ENCODE measurements at regions not wholly inside any gene's neighbourhood (a gene's known extent, or its start where the extent isn't known, plus 50 kb on each side); places are given as distances from the start of the nearest gene placed in this dataset.

DNA sequence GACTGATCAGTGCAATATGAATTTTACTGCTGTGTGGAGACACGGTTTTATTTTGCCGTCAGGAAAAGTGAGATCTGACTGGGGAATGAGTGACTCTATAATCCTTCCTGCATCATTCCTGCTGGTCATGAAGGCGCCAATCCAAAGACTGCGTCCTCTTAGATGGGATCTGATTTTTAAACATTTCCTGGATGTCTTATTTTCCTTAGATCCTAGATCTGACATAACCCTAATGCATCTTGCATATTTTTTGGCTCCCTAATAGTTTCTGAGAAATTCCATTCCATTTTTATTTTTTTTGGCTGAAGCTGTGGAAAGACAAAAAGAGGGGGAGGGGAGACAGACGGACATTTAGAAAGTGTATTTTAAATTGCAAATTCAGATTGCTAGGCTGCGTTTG lies 454.9 kb upstream of the FAT1 start:
- H3K4me1 Mint-ChIP-seq (ENCODE audit: low read depth), result peaks cover 31% of the 10 kb centered on the region
- H3K9me3 Mint-ChIP-seq, result no peaks in the 10 kb centered on the region
- TF ChIP-seq, protein P1, sequence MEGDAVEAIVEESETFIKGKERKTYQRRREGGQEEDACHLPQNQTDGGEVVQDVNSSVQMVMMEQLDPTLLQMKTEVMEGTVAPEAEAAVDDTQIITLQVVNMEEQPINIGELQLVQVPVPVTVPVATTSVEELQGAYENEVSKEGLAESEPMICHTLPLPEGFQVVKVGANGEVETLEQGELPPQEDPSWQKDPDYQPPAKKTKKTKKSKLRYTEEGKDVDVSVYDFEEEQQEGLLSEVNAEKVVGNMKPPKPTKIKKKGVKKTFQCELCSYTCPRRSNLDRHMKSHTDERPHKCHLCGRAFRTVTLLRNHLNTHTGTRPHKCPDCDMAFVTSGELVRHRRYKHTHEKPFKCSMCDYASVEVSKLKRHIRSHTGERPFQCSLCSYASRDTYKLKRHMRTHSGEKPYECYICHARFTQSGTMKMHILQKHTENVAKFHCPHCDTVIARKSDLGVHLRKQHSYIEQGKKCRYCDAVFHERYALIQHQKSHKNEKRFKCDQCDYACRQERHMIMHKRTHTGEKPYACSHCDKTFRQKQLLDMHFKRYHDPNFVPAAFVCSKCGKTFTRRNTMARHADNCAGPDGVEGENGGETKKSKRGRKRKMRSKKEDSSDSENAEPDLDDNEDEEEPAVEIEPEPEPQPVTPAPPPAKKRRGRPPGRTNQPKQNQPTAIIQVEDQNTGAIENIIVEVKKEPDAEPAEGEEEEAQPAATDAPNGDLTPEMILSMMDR (IDR thresholded peaks at IDR 0.05), result no peak
- no peaks in the 10 kb centered on the region; the same call in 1 of the 2 replicates for H3K27me3 Mint-ChIP-seq (ENCODE audit: insufficient read depth)
- H3K27ac Mint-ChIP-seq, result no peak overlapping the region
- no peak for DNase-seq
- no peaks in the 10 kb centered on the region; the same call in 1 of the 2 replicates for H3K36me3 Mint-ChIP-seq (ENCODE audit: low read depth)
- H3K4me3 Mint-ChIP-seq, result no peak overlapping the region

DNA sequence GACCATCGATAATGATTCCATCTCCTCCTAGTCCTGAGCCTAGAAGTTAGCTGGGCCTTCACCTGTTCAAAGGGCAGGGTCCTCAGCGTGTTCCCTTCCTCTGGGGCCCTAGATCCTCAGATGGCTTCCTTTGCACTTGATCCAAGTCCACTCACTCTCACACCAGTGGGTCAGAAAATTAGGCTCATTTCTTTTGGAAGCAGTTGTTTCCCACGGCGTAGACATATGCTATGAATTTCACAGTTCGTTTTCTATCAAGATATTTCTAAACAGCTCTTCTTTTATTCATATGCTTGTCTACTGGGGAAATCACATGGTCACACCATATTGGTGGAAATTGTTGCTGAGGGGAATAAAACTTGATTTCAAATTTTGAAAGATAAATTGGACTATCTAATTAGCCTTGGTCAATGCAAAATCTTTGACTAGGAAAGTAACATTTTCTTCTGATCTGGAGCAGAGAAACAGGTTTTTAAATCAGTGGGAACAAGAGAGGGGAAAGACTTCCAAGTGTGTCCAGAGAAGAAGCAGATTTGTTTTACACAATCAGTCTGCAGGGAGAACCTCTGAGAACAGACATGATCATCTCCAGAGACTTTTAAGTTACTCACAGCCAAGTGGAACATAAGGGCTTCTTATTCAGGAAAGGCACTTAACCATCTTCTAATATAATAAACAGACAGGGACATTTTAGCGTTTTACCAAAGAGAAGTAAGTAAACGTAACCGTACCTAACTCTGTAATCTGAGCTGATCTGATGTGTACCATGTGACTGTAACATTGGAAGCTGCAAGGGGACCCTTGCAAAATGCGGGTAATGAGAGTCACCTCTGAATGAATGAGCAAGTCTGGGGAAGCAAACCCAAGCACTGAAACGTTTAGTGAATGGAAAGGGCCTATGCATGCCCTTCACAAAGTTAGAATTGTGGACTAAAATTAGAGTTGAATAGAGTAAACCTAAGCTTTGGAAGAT lies 455.7 kb upstream of the FAT1 start:
- TF ChIP-seq, protein P1 (IDR thresholded peaks at IDR 0.05), result no peak
- H3K27me3 Mint-ChIP-seq (ENCODE audit: insufficient read depth), result no peaks in the 10 kb centered on the region
- DNase-seq, result no peak
- no peak overlapping the region for H3K27ac Mint-ChIP-seq
- H3K4me3 Mint-ChIP-seq, result no peak overlapping the region
- H3K9me3 Mint-ChIP-seq, result no peaks in the 10 kb centered on the region
- H3K36me3 Mint-ChIP-seq (ENCODE audit: low read depth), result no peaks in the 10 kb centered on the region
- peaks cover 23% of the 10 kb centered on the region for H3K4me1 Mint-ChIP-seq (ENCODE audit: low read depth)

DNA sequence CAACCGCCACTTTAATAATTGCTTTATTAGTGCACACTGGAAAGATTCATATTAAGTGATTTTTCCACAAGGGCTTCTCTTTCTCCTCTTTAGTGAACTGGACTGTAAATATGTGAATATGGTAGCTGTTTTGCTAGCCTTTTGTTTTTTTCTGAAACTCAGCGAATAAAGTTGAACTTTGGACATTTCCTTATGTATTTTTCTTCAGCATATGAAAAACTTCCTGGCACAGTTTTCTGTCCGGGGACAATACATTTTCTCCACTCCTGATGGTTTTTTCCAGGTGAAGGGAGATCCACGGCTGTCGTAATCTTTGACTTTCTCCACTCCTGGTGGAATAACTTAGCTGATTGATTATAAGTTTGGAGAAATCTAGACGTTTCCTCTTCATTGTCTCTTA lies 457.4 kb upstream of the FAT1 start:
- TF ChIP-seq, protein P1 (IDR thresholded peaks at IDR 0.05), result no peak
- Mint-ChIP-seq H3K36me3 (ENCODE audit: low read depth) (no peaks in the 10 kb centered on the region), H3K27ac (no peak overlapping the region), H3K4me1 (ENCODE audit: low read depth) (peaks cover 22% of the 10 kb centered on the region), H3K9me3 (no peaks in the 10 kb centered on the region), H3K27me3 (ENCODE audit: insufficient read depth) (no peaks in the 10 kb centered on the region; the same call in 1 of the 2 replicates), H3K4me3 (no peak overlapping the region)
- DNase-seq, result no peak

DNA sequence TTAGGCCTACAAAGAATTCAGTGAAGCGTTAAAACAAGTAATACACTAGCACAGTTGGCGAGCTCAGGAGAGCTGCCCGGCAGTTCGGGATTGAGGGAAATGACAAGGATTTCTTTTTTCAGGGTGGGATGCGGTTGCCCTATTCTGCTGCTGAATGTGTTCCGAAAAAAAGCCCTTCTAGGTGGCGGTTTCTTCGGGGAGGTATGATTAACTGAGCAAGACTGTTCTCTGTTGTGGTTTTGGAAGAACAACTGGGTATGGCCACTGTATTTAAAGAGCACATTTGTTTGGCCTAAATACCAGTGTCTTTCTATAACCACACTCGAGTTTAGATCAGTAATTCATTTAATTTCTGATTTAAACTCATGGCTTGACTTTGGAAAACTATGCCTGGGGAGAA lies 459.7 kb upstream of the FAT1 start:
- H3K36me3 Mint-ChIP-seq (ENCODE audit: low read depth), result no peaks in the 10 kb centered on the region

DNA sequence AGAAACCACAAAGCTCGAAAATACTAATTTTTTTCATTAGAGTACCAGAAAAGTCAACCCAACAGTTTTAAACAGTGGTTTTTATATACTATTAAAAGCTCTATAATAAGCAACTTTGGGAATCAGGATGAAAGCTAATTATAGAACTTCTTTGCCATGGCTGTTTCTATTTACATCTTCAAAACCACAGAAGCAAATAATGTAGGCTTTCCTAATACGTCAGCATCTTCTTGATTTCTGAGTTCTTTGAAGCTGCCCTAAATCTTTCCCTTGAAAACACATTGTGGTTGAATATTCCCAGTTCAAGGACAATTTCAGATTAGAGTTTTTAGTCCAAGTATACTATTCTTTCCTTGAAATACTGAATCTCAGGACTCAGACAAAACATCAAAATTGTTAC lies 460.2 kb upstream of the FAT1 start:
- TF ChIP-seq, protein P1 (IDR thresholded peaks at IDR 0.05), result no peak
- H3K27me3 Mint-ChIP-seq (ENCODE audit: insufficient read depth), result peaks cover 1% of the 10 kb centered on the region
- DNase-seq, result no peak
- no peak overlapping the region for H3K4me3 Mint-ChIP-seq
- no peaks in the 10 kb centered on the region for H3K36me3 Mint-ChIP-seq (ENCODE audit: low read depth)
- H3K4me1 Mint-ChIP-seq (ENCODE audit: low read depth), result peaks cover 18% of the 10 kb centered on the region
- H3K27ac Mint-ChIP-seq, result no peak overlapping the region
- H3K9me3 Mint-ChIP-seq, result no peaks in the 10 kb centered on the region

More for the DNA sequence above, 459.7 kb upstream of the FAT1 start:
- Mint-ChIP-seq H3K27me3 (ENCODE audit: insufficient read depth) (peaks cover 1% of the 10 kb centered on the region), H3K27ac (no peak overlapping the region), H3K4me3 (no peak overlapping the region), H3K9me3 (no peaks in the 10 kb centered on the region), H3K4me1 (ENCODE audit: low read depth) (peaks cover 18% of the 10 kb centered on the region)
- TF ChIP-seq, protein P1 (IDR thresholded peaks at IDR 0.05), result no peak
- no peak for DNase-seq

All from HFFc6 (cell line).